IMR-90 (cell line): ENCODE measurements at regions not wholly inside any gene's neighbourhood (a gene's known extent, or its start where the extent isn't known, plus 50 kb on each side); places are given as distances from the start of the nearest gene placed in this dataset.

ENCODE experiments used
- ATAC-seq: fragments of 200-7000 bp; cut with Tn5 transposase; 2 replicates; pipeline ENCODE4 v1.9.1; 2020; ENCODE audit warnings: low read depth, mild to moderate bottlenecking, moderate library complexity
- BruUV-seq: library from RNA; stranded (reverse); fragments of 400-500 nt; replicated peaks from 2 replicates; lab custom pipeline; 2021; lab: Mats Ljungman, UMichigan
- CTCF ChIA-PET: fragments of 300-600 bp; formaldehyde crosslinking; extraction: SDS; loops from one replicate; lab custom pipeline; 2021; ENCODE audit warnings: antibody characterized with exemption; lab: Yijun Ruan, JAX
- POLR2A ChIA-PET: fragments of 300-600 bp; sonication (Branson Sonifier 250); formaldehyde crosslinking; loops from one replicate; lab custom pipeline; 2022; ENCODE audit warnings: antibody characterized with exemption; ENCODE audit not compliant: unreplicated experiment; lab: Charles Lee
- DNase-seq: peaks from one replicate; pipeline ENCODE4 v3.0.0; 2013
- H2AFZ ChIP-seq: replicated peaks from 2 replicates; pipeline ENCODE3; 2013; ENCODE audit warnings: low read length, mild to moderate bottlenecking; ENCODE audit not compliant: poor library complexity
- H2AK5ac ChIP-seq: 2 replicates; pipeline ENCODE4 v1.6.1; 2013; ENCODE audit warnings: low read depth, low read length, inconsistent platforms
- H2AK9ac ChIP-seq: replicated peaks from 2 replicates; pipeline ENCODE3; 2013; ENCODE audit warnings: mild to moderate bottlenecking, low read depth, low read length, moderate library complexity; ENCODE audit not compliant: poor library complexity
- H2BK120ac ChIP-seq: 2 replicates; pipeline ENCODE4 v1.6.1; 2013; ENCODE audit warnings: low read depth, low read length, inconsistent platforms
- H2BK15ac ChIP-seq: 3 replicates; pipeline ENCODE4 v1.6.1; 2013; ENCODE audit warnings: low read depth, low read length, inconsistent platforms
- H2BK20ac ChIP-seq: 2 replicates; pipeline ENCODE4 v1.6.1; 2013; ENCODE audit warnings: low read depth, mild to moderate bottlenecking, inconsistent platforms, low read length, moderate library complexity
- H2BK5ac ChIP-seq: 2 replicates; pipeline ENCODE4 v1.6.1; 2013; ENCODE audit warnings: mild to moderate bottlenecking, low read depth, low read length, inconsistent platforms; ENCODE audit not compliant: poor library complexity, severe bottlenecking
- H3K14ac ChIP-seq: replicated peaks from 2 replicates; pipeline ENCODE4 v1.6.1; 2013; ENCODE audit warnings: low read depth, low read length, inconsistent platforms
- H3K18ac ChIP-seq: 2 replicates; pipeline ENCODE4 v1.6.1; 2013; ENCODE audit warnings: low read depth, low read length, control low read depth
- H3K23ac ChIP-seq: 2 replicates; pipeline ENCODE4 v1.6.1; 2013; ENCODE audit warnings: low read depth, low read length, inconsistent platforms
- H3K27ac ChIP-seq: 2 replicates; pipeline ENCODE4 v1.5.1; 2013; ENCODE audit warnings: mild to moderate bottlenecking, control low read depth, low read length; ENCODE audit not compliant: insufficient read depth
- H3K27me3 ChIP-seq: 2 replicates; pipeline ENCODE4 v1.6.1; 2013; ENCODE audit warnings: low read length; ENCODE audit not compliant: control insufficient read depth, insufficient read depth
- H3K36me3 ChIP-seq: 2 replicates; pipeline ENCODE4 v1.6.1; 2013; ENCODE audit warnings: low read length, mixed read lengths; ENCODE audit not compliant: control insufficient read depth, insufficient read depth
- H3K4ac ChIP-seq: 2 replicates; pipeline ENCODE4 v1.6.1; 2013; ENCODE audit warnings: low read depth, low read length, inconsistent platforms
- H3K4me1 ChIP-seq: 2 replicates; pipeline ENCODE4 v1.6.1; 2013; ENCODE audit warnings: low read length, mixed read lengths; ENCODE audit not compliant: control insufficient read depth, insufficient read depth
- H3K4me2 ChIP-seq: 2 replicates; pipeline ENCODE4 v1.6.1; 2013; ENCODE audit warnings: low read depth, mild to moderate bottlenecking, control low read depth, low read length, moderate library complexity
- H3K4me3 ChIP-seq: 2 replicates; pipeline ENCODE4 v1.5.1; 2013; ENCODE audit warnings: low read depth, mild to moderate bottlenecking, control low read depth, low read length, moderate library complexity; ENCODE audit not compliant: insufficient read depth
- H3K56ac ChIP-seq: 2 replicates; pipeline ENCODE4 v1.6.1; 2013; ENCODE audit warnings: low read length, inconsistent platforms; ENCODE audit not compliant: insufficient read depth; ENCODE audit errors: extremely low read depth
- H3K79me1 ChIP-seq, 2 experiments: 2 replicates each; pipeline ENCODE4 v1.6.1; 2013; ENCODE audit warnings: low read length in 2 of 2, inconsistent platforms in 1 of 2, low read depth in 1 of 2
- H3K9ac ChIP-seq: 2 replicates; pipeline ENCODE4 v1.6.1; 2013; ENCODE audit warnings: low read depth, low read length, control low read depth
- H3K9me1 ChIP-seq: 2 replicates; pipeline ENCODE4 v1.6.1; 2013; ENCODE audit warnings: low read length, inconsistent platforms; ENCODE audit not compliant: insufficient read depth
- H3K9me3 ChIP-seq: 2 replicates; pipeline ENCODE4 v1.6.1; 2013; ENCODE audit warnings: low read length; ENCODE audit not compliant: control insufficient read depth, insufficient read depth
- H4K20me1 ChIP-seq: 2 replicates; pipeline ENCODE4 v1.6.1; 2013; ENCODE audit warnings: low read length, inconsistent platforms; ENCODE audit not compliant: insufficient read depth
- H4K5ac ChIP-seq: 2 replicates; pipeline ENCODE4 v1.6.1; 2013; ENCODE audit warnings: mild to moderate bottlenecking, low read depth, low read length, control low read depth
- H4K8ac ChIP-seq, 2 experiments: 2 replicates each; pipeline ENCODE4 v1.6.1; 2013; ENCODE audit warnings: low read depth in 2 of 2, low read length in 2 of 2, control low read depth in 1 of 2, inconsistent platforms in 1 of 2
- H4K91ac ChIP-seq: 2 replicates; pipeline ENCODE4 v1.6.1; 2013; ENCODE audit warnings: low read depth, low read length, inconsistent platforms; ENCODE audit not compliant: insufficient read depth
- BHLHE40 ChIP-seq: fragments of 150-350 bp; IDR thresholded peaks from 2 replicates; pipeline ENCODE4 v1.6.1; 2016; ENCODE audit warnings: mild to moderate bottlenecking, low read depth, low read length
- CEBPB ChIP-seq: IDR thresholded peaks from 2 replicates; pipeline ENCODE4 v1.6.1; 2012; ENCODE audit warnings: low read depth, low read length, improper control_type of control experiment
- CHD1 ChIP-seq: IDR thresholded peaks from 2 replicates; pipeline ENCODE4 v1.6.1; 2012; ENCODE audit warnings: low read depth, low read length, improper control_type of control experiment
- FOS ChIP-seq: fragments of 150-350 bp; IDR thresholded peaks from 2 replicates; pipeline ENCODE4 v1.6.1; 2016; ENCODE audit warnings: low read depth, low read length
- MAFK ChIP-seq: IDR thresholded peaks from 2 replicates; pipeline ENCODE4 v1.6.1; 2012; ENCODE audit warnings: low read depth, low read length, improper control_type of control experiment
- MAZ ChIP-seq: IDR thresholded peaks from 2 replicates; pipeline ENCODE4 v1.6.1; 2012; ENCODE audit warnings: low read depth, mild to moderate bottlenecking, low read length, improper control_type of control experiment, moderate library complexity, borderline replicate concordance
- POLR2A ChIP-seq: IDR thresholded peaks from 2 replicates; pipeline ENCODE4 v1.6.1; 2012; ENCODE audit warnings: mild to moderate bottlenecking, low read depth, low read length
- RAD21 ChIP-seq: IDR thresholded peaks from 2 replicates; pipeline ENCODE4 v1.6.1; 2012; ENCODE audit warnings: low read length, improper control_type of control experiment
- RCOR1 ChIP-seq: IDR thresholded peaks from 2 replicates; pipeline ENCODE4 v1.6.1; 2012; ENCODE audit warnings: mild to moderate bottlenecking, low read length, improper control_type of control experiment; ENCODE audit not compliant: insufficient replicate concordance
- RFX5 ChIP-seq: IDR thresholded peaks from 2 replicates; pipeline ENCODE4 v1.8.0; 2012; ENCODE audit warnings: low read depth, mild to moderate bottlenecking, low read length, moderate library complexity
- SMC3 ChIP-seq: fragments of 150-350 bp; IDR thresholded peaks from 2 replicates; pipeline ENCODE4 v1.6.1; 2016; ENCODE audit warnings: low read depth, mild to moderate bottlenecking, antibody characterized with exemption, low read length, moderate library complexity
- USF2 ChIP-seq: fragments of 150-350 bp; IDR thresholded peaks from 2 replicates; pipeline ENCODE4 v1.6.1; 2017; ENCODE audit warnings: mild to moderate bottlenecking, antibody characterized with exemption, low read length, low read depth
- WGBS, 2 experiments: methylation state at CpG; one replicate each; pipeline versions ENCODE4 v1.1.5 to v1.1.7; 2013; ENCODE audit warnings: missing lambda C conversion rate in 2 of 2; ENCODE audit not compliant: insufficient read length in 1 of 2; ENCODE audit errors: extremely low coverage in 2 of 2; 5-methylcytosine and 5-hydroxymethylcytosine counted together
- dilution Hi-C: fragments of 300-500 bp; cut with HindIII; formaldehyde crosslinking; loops from one replicate; pipeline ENCODE4 v1.14.3; 2018; ENCODE audit warnings: low sequenced_read_pairs; ENCODE audit not compliant: unreplicated experiment
- in situ Hi-C: fragments of 300-500 bp; cut with MboI; formaldehyde crosslinking; loops from 3 replicates; pipeline ENCODE4 v1.14.3; 2019; ENCODE audit warnings: low sequenced_read_pairs, inconsistent platforms, mixed read lengths
- intact Hi-C: fragments of 100-400 bp; cut with micrococcal nuclease; formaldehyde crosslinking; loops from 2 replicates; pipeline ENCODE4 v1.10.0; 2022
- TF ChIP-seq, protein P1 (sequence below): fragments of 150-350 bp; IDR thresholded peaks from 2 replicates; pipeline ENCODE4 v1.6.1; 2016; ENCODE audit warnings: low read depth, mild to moderate bottlenecking, low read length, moderate library complexity, borderline replicate concordance
- TF ChIP-seq, protein P2 (sequence below): conservative IDR thresholded peaks from 2 replicates; pipeline ENCODE4 v1.5.1; 2012; ENCODE audit warnings: mild to moderate bottlenecking, low read depth, low read length, improper control_type of control experiment

DNA sequence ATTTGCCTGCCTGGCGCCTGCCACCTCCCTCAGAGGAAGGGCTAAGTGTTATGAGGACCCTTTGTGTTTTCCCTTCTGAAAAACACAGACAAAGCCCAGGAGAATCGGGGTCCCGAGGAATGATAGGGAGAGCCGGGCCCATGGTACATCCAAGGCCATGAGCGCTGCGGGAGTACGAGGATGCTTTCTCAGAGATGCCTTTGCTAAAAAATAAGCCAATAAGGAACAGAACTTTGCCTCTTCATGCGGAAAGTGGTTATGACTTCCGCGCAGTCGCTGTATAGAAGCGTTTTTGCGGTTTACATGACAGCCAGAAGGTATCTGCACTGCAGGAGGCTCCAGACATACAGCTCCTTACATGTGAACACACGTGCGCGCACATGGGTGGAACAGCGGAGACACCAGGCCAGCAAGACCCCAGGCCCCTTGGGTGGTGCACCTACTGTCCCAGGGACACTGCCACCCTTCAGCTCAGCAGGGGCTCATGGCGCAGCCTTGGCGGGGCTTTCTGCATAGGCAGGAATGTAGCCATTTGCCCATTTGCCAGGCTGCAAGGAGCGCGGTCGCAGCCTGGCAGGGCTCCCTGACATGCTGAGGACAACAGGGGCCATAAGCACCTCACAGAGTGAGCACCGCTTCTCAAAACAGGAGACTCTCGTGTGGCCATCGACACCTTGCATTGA, 252.4 kb upstream of the SALL3 start:
- Histone ChIP-seq H3K9me1 (no peaks in the 10 kb centered on the region), H3K4me1 (no peaks in the 10 kb centered on the region), H4K20me1 (no peaks in the 10 kb centered on the region), H2AK9ac (no peak overlapping the region), H4K8ac (no peak overlapping the region), H2BK5ac (no peak overlapping the region), H2AFZ (no peak overlapping the region), H4K91ac (no peak overlapping the region), H2BK120ac (no peak overlapping the region), H3K4me3 (no peak overlapping the region), H2BK15ac (no peak overlapping the region), H3K27me3 (no peaks in the 10 kb centered on the region), H3K23ac (no peak overlapping the region), H2BK20ac (no peak overlapping the region), H3K4ac (no peak overlapping the region), H3K4me2 (no peak overlapping the region), H3K9ac (no peak overlapping the region), H3K36me3 (no peaks in the 10 kb centered on the region), H2AK5ac (no peak overlapping the region), H3K79me1 (no peaks in the 10 kb centered on the region), H3K56ac (no peak overlapping the region), H3K9me3 (peaks cover 54% of the 10 kb centered on the region), H4K5ac (no peak overlapping the region), H3K14ac (no peak overlapping the region), H3K18ac (no peak overlapping the region), H3K27ac (no peak overlapping the region)
- POLR2A ChIA-PET: no interaction called here
- intact Hi-C loops: no loop called here
- BruUV-seq: no TSS peak
- dilution Hi-C loops: no loop called here
- WGBS, 2 experiments: 67% methylated on average over 9 of the region's 25 CpGs; no CpG with 5 or more reads in 1 of the 2 experiments
- no peak for ATAC-seq
- CTCF ChIA-PET: no interaction called here
- in situ Hi-C loops: no loop called here
- no peak for DNase-seq
- TF ChIP-seq RFX5: no peak
- TF ChIP-seq BHLHE40: no peak
- no peak for TF ChIP-seq RAD21
- TF ChIP-seq MAZ: no peak
- no peak for TF ChIP-seq FOS
- no peak for TF ChIP-seq RCOR1
- TF ChIP-seq, protein P1, sequence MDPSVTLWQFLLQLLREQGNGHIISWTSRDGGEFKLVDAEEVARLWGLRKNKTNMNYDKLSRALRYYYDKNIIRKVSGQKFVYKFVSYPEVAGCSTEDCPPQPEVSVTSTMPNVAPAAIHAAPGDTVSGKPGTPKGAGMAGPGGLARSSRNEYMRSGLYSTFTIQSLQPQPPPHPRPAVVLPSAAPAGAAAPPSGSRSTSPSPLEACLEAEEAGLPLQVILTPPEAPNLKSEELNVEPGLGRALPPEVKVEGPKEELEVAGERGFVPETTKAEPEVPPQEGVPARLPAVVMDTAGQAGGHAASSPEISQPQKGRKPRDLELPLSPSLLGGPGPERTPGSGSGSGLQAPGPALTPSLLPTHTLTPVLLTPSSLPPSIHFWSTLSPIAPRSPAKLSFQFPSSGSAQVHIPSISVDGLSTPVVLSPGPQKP: no peak
- TF ChIP-seq, protein P2, sequence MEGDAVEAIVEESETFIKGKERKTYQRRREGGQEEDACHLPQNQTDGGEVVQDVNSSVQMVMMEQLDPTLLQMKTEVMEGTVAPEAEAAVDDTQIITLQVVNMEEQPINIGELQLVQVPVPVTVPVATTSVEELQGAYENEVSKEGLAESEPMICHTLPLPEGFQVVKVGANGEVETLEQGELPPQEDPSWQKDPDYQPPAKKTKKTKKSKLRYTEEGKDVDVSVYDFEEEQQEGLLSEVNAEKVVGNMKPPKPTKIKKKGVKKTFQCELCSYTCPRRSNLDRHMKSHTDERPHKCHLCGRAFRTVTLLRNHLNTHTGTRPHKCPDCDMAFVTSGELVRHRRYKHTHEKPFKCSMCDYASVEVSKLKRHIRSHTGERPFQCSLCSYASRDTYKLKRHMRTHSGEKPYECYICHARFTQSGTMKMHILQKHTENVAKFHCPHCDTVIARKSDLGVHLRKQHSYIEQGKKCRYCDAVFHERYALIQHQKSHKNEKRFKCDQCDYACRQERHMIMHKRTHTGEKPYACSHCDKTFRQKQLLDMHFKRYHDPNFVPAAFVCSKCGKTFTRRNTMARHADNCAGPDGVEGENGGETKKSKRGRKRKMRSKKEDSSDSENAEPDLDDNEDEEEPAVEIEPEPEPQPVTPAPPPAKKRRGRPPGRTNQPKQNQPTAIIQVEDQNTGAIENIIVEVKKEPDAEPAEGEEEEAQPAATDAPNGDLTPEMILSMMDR: no peak
- no peak for TF ChIP-seq CEBPB
- TF ChIP-seq USF2: no peak
- no peak for TF ChIP-seq POLR2A
- TF ChIP-seq SMC3: no peak
- TF ChIP-seq MAFK: no peak
- no peak for TF ChIP-seq CHD1
